Karpas-422 (cell line): ENCODE measurements at regions not wholly inside any gene's neighbourhood (a gene's known extent, or its start where the extent isn't known, plus 50 kb on each side); places are given as distances from the start of the nearest gene placed in this dataset.
"Not testable (repeated sequence)": the region's sequence is repeated elsewhere in the genome, so short reads cannot be mapped to it uniquely, and the experiment has no call there.

Source experiments
- DNase-seq: peaks from one replicate; pipeline ENCODE4 v3.0.0-alpha.2; 2015
- H2AFZ ChIP-seq: fragments of 200-600 bp; sonication (generic); 2 replicates; pipeline ENCODE4 v1.6.1; 2014; ENCODE audit warnings: antibody characterized with exemption, low read length, mixed read lengths
- H3K27ac ChIP-seq: fragments of 200-600 bp; sonication (generic); 2 replicates; pipeline ENCODE4 v1.5.1; 2014; ENCODE audit warnings: mild to moderate bottlenecking, low read length, moderate library complexity
- H3K27me3 ChIP-seq: fragments of 200-600 bp; sonication (generic); 2 replicates; pipeline ENCODE4 v1.6.1; 2014; ENCODE audit warnings: low read length, mixed read lengths
- H3K36me3 ChIP-seq: fragments of 200-600 bp; sonication (generic); 2 replicates; pipeline ENCODE4 v1.6.1; 2014; ENCODE audit warnings: low read length, mixed read lengths; ENCODE audit not compliant: insufficient read depth
- H3K4me1 ChIP-seq: fragments of 200-600 bp; sonication (generic); 2 replicates; pipeline ENCODE4 v1.6.1; 2014; ENCODE audit warnings: mild to moderate bottlenecking, low read length, mixed read lengths
- H3K4me2 ChIP-seq: fragments of 200-600 bp; sonication (generic); 2 replicates; pipeline ENCODE4 v1.6.1; 2014; ENCODE audit warnings: low read length, low read depth, mild to moderate bottlenecking; ENCODE audit not compliant: poor library complexity, severe bottlenecking
- H3K4me3 ChIP-seq: fragments of 200-600 bp; sonication (generic); 2 replicates; pipeline ENCODE4 v1.5.1; 2014; ENCODE audit warnings: mild to moderate bottlenecking, antibody characterized with exemption, low read length, mixed read lengths
- H3K79me2 ChIP-seq: fragments of 200-600 bp; sonication (generic); 2 replicates; pipeline ENCODE4 v1.6.1; 2014; ENCODE audit warnings: mild to moderate bottlenecking, low read length, mixed read lengths
- H3K9ac ChIP-seq: fragments of 200-600 bp; sonication (generic); 2 replicates; pipeline ENCODE4 v1.6.0; 2014; ENCODE audit warnings: low read length
- H3K9me2 ChIP-seq: fragments of 200-600 bp; sonication (generic), shearing (Covaris generic); replicated peaks from 2 replicates; pipeline ENCODE4 v1.6.0; 2014; ENCODE audit warnings: mild to moderate bottlenecking, low read length, moderate library complexity; ENCODE audit not compliant: insufficient read depth
- H3K9me3 ChIP-seq: fragments of 300-700, 200-600 bp; sonication (generic); 2 replicates; pipeline ENCODE4 v1.6.1; 2014; ENCODE audit warnings: low read length, mixed read lengths
- H4K20me1 ChIP-seq: fragments of 200-600 bp; sonication (generic); 2 replicates; pipeline ENCODE4 v1.6.1; 2014; ENCODE audit warnings: mild to moderate bottlenecking, antibody characterized with exemption, low read length, low read depth; ENCODE audit not compliant: insufficient read depth

GRCh38 chr5:101244621-101245020 is 341.5 kb upstream of the ST8SIA4 start:
- Histone ChIP-seq H3K9ac (no peak overlapping the region), H4K20me1 (no peaks in the 10 kb centered on the region), H3K36me3 (no peaks in the 10 kb centered on the region), H3K79me2 (no peaks in the 10 kb centered on the region), H3K4me2 (no peak overlapping the region), H3K4me3 (no peak overlapping the region), H2AFZ (no peak overlapping the region), H3K27me3 (no peaks in the 10 kb centered on the region), H3K9me3 (no peaks in the 10 kb centered on the region), H3K9me2 (no peaks in the 10 kb centered on the region), H3K4me1 (no peaks in the 10 kb centered on the region), H3K27ac (no peak overlapping the region)
- DNase-seq, result no peak

- Histone ChIP-seq H3K4me2 (no peak overlapping the region), H3K27ac (no peak overlapping the region), H3K36me3 (no peaks in the 10 kb centered on the region), H3K4me1 (no peaks in the 10 kb centered on the region), H2AFZ (no peak overlapping the region), H3K9me3 (no peaks in the 10 kb centered on the region), H4K20me1 (no peaks in the 10 kb centered on the region), H3K9me2 (no peaks in the 10 kb centered on the region), H3K27me3 (no peaks in the 10 kb centered on the region), H3K9ac (no peak overlapping the region), H3K4me3 (no peak overlapping the region), H3K79me2 (no peaks in the 10 kb centered on the region)
- no peak for DNase-seq
Measured at GRCh38 chr5:101212942-101213514, 309.9 kb upstream of the ST8SIA4 start.

- Histone ChIP-seq H3K9me3 (no peaks in the 10 kb centered on the region), H3K4me3 (no peak overlapping the region), H3K4me1 (no peaks in the 10 kb centered on the region), H3K27ac (no peak overlapping the region), H3K9ac (no peak overlapping the region), H4K20me1 (no peaks in the 10 kb centered on the region), H3K9me2 (no peaks in the 10 kb centered on the region), H3K4me2 (no peak overlapping the region), H3K36me3 (no peaks in the 10 kb centered on the region), H3K27me3 (no peaks in the 10 kb centered on the region), H3K79me2 (no peaks in the 10 kb centered on the region), H2AFZ (no peak overlapping the region)
- DNase-seq, result no peak
Measured at GRCh38 chr5:101206534-101206933, 303.5 kb upstream of the ST8SIA4 start.

- not testable (repeated sequence) for DNase-seq, H3K9ac ChIP-seq, H3K9me3 ChIP-seq, H3K36me3 ChIP-seq, H3K79me2 ChIP-seq, H3K4me2 ChIP-seq, H3K9me2 ChIP-seq, H2AFZ ChIP-seq, H4K20me1 ChIP-seq, H3K27ac ChIP-seq, H3K4me1 ChIP-seq, H3K4me3 ChIP-seq, H3K27me3 ChIP-seq
Measured at GRCh38 chr5:101205065-101205464, 302.0 kb upstream of the ST8SIA4 start.

- H2AFZ ChIP-seq, result not testable (repeated sequence)
Measured at GRCh38 chr5:101180365-101180764, 277.3 kb upstream of the ST8SIA4 start.

GRCh38 chr5:101176605-101177004 is 273.5 kb upstream of the ST8SIA4 start:
- no peaks in the 10 kb centered on the region for H3K9me3 ChIP-seq
- H3K4me2 ChIP-seq, result no peak overlapping the region
- H3K4me1 ChIP-seq, result no peaks in the 10 kb centered on the region
- H3K27ac ChIP-seq, result no peak overlapping the region
- no peak overlapping the region for H3K4me3 ChIP-seq
- H3K79me2 ChIP-seq, result no peaks in the 10 kb centered on the region
- no peak overlapping the region for H2AFZ ChIP-seq
- no peak overlapping the region for H3K9ac ChIP-seq
- peaks cover 3% of the 10 kb centered on the region; the same call in 1 of the 2 replicates for H3K27me3 ChIP-seq
- no peaks in the 10 kb centered on the region for H3K36me3 ChIP-seq
- no peak for DNase-seq
- H3K9me2 ChIP-seq, result no peaks in the 10 kb centered on the region
- H4K20me1 ChIP-seq, result no peaks in the 10 kb centered on the region

More at GRCh38 chr5:101180365-101180764, 277.3 kb upstream of the ST8SIA4 start:
- H3K27me3 ChIP-seq, DNase-seq, H4K20me1 ChIP-seq, H3K27ac ChIP-seq, H3K4me2 ChIP-seq, H3K4me3 ChIP-seq, H3K9me2 ChIP-seq, H3K9ac ChIP-seq, H3K9me3 ChIP-seq, H3K79me2 ChIP-seq, H3K4me1 ChIP-seq, H3K36me3 ChIP-seq: not testable (repeated sequence)

GRCh38 chr5:101174981-101175380 is 271.9 kb upstream of the ST8SIA4 start:
- H3K36me3 ChIP-seq, result no peaks in the 10 kb centered on the region
- H3K4me2 ChIP-seq, result no peak overlapping the region
- no peak overlapping the region for H3K27ac ChIP-seq
- no peaks in the 10 kb centered on the region for H3K4me1 ChIP-seq
- H4K20me1 ChIP-seq, result no peaks in the 10 kb centered on the region
- no peak overlapping the region for H2AFZ ChIP-seq
- no peaks in the 10 kb centered on the region for H3K79me2 ChIP-seq
- no peak overlapping the region for H3K9ac ChIP-seq
- H3K27me3 ChIP-seq, result peaks cover 3% of the 10 kb centered on the region; the same call in 1 of the 2 replicates
- H3K4me3 ChIP-seq, result no peak overlapping the region
- no peak for DNase-seq
- no peaks in the 10 kb centered on the region for H3K9me2 ChIP-seq
- H3K9me3 ChIP-seq, result no peaks in the 10 kb centered on the region

- H3K27ac ChIP-seq, result no peak overlapping the region
- H3K4me3 ChIP-seq, result no peak overlapping the region
- H3K9ac ChIP-seq, result no peak overlapping the region
- no peaks in the 10 kb centered on the region for H3K79me2 ChIP-seq
- H3K9me3 ChIP-seq, result no peaks in the 10 kb centered on the region
- H3K36me3 ChIP-seq, result no peaks in the 10 kb centered on the region
- no peak for DNase-seq
- no peak overlapping the region for H3K4me2 ChIP-seq
- H3K9me2 ChIP-seq, result no peaks in the 10 kb centered on the region
- no peaks in the 10 kb centered on the region for H3K4me1 ChIP-seq
- H2AFZ ChIP-seq, result no peak overlapping the region
- H3K27me3 ChIP-seq, result no peaks in the 10 kb centered on the region
- no peaks in the 10 kb centered on the region for H4K20me1 ChIP-seq
Measured at GRCh38 chr5:101163088-101163487, 260.0 kb upstream of the ST8SIA4 start.

- Histone ChIP-seq H3K4me2 (no peak overlapping the region), H4K20me1 (no peaks in the 10 kb centered on the region), H3K9ac (no peak overlapping the region), H3K27ac (no peak overlapping the region), H3K9me2 (no peaks in the 10 kb centered on the region), H3K4me1 (no peaks in the 10 kb centered on the region), H3K9me3 (no peaks in the 10 kb centered on the region), H3K4me3 (no peak overlapping the region), H3K27me3 (no peaks in the 10 kb centered on the region), H3K79me2 (no peaks in the 10 kb centered on the region), H2AFZ (no peak overlapping the region), H3K36me3 (no peaks in the 10 kb centered on the region)
- no peak for DNase-seq
Measured at GRCh38 chr5:101160002-101160401, 256.9 kb upstream of the ST8SIA4 start.
